ENCODE measurements at regions not wholly inside any gene's neighbourhood (a gene's known extent, or its start where the extent isn't known, plus 50 kb on each side); places are given as distances from the start of the nearest gene placed in this dataset.

DNA sequence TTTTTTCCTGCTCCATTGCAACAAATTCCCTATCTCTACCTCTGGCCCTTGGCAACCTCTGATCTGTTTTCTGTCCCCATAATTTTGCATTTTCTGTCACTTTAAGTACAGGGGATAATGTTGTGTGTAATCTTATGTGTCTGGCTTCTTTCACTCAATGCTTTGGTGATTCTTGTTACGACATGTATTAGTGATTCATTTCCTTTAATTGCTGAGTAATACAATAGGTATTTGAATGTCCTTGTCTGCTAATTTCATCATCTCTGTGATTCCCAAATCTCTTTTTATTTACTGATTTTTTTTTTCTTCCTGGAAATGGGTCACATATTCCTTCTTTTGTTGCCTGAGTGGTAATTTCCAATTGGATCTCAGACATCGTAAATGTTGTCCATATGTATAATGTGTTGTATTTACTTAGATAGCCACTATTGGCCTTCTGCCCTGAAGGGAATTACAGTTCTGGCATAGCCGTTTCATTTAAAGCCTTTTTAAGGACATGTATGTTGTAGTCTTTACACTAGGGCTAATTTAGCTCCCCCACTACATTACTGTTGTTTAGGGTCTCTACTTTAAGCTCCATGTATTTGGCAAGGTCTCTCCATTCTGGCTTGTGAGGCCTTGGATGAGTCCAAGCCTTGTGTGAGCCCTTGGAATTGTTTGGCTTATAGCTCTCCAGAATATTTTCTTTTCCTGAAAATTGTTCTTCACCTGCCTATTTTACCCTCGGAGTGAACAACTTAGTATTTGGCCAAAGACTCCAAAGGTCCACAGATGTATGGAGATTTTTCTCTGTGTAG lies 683.8 kb downstream of the LRRC70 start:
- TF ChIP-seq, protein P1, sequence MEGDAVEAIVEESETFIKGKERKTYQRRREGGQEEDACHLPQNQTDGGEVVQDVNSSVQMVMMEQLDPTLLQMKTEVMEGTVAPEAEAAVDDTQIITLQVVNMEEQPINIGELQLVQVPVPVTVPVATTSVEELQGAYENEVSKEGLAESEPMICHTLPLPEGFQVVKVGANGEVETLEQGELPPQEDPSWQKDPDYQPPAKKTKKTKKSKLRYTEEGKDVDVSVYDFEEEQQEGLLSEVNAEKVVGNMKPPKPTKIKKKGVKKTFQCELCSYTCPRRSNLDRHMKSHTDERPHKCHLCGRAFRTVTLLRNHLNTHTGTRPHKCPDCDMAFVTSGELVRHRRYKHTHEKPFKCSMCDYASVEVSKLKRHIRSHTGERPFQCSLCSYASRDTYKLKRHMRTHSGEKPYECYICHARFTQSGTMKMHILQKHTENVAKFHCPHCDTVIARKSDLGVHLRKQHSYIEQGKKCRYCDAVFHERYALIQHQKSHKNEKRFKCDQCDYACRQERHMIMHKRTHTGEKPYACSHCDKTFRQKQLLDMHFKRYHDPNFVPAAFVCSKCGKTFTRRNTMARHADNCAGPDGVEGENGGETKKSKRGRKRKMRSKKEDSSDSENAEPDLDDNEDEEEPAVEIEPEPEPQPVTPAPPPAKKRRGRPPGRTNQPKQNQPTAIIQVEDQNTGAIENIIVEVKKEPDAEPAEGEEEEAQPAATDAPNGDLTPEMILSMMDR (IDR thresholded peaks at IDR 0.05) = no peak
- no peak overlapping the region for H3K27ac Mint-ChIP-seq
- H3K4me1 Mint-ChIP-seq = no peaks in the 10 kb centered on the region
- intact Hi-C loops (cut with micrococcal nuclease) = no loop called here
- H3K4me3 Mint-ChIP-seq = no peak overlapping the region
- H3K36me3 Mint-ChIP-seq = no peaks in the 10 kb centered on the region
- peaks cover 10 to 11% of the 10 kb centered on the region in 2 donors for H3K9me3 Mint-ChIP-seq
- H3K27me3 ChIP-seq (ENCODE audit: control insufficient read depth, insufficient read depth, low read length) = no peaks in the 10 kb centered on the region
- peaks cover 2% of the 10 kb centered on the region for H3K9me3 ChIP-seq (ENCODE audit: control insufficient read depth, insufficient read depth, low read length)
- no peaks in the 10 kb centered on the region for H3K4me1 ChIP-seq (ENCODE audit: control insufficient read depth, insufficient read depth, low read length)
- DNase-seq (no peak), ATAC-seq (no peak)
- no peak overlapping the region for H3K4me3 ChIP-seq (ENCODE audit: low read length)
- no peak overlapping the region for H3K27ac ChIP-seq (ENCODE audit: low read length)
- H3K27me3 Mint-ChIP-seq (ENCODE audit: low read depth in 2 of 2) = no peaks in the 10 kb centered on the region
- 92% methylated on average over 1 of the region's 4 CpGs for WGBS (ENCODE audit: insufficient coverage)
- no peaks in the 10 kb centered on the region for H3K36me3 ChIP-seq (ENCODE audit: control insufficient read depth, insufficient read depth, low read length)

- no peaks in the 10 kb centered on the region for H3K4me1 ChIP-seq (ENCODE audit: control insufficient read depth, insufficient read depth, low read length)
- TF ChIP-seq, protein P1 (IDR thresholded peaks at IDR 0.05) = no peak
- DNase-seq = no peak
- Mint-ChIP-seq H3K4me1 (no peaks in the 10 kb centered on the region), H3K27me3 (ENCODE audit: low read depth in 2 of 2) (no peaks in the 10 kb centered on the region), H3K27ac (no peak overlapping the region), H3K9me3 (peaks cover 9 to 10% of the 10 kb centered on the region in 2 donors), H3K36me3 (no peaks in the 10 kb centered on the region), H3K4me3 (no peak overlapping the region)
- no peaks in the 10 kb centered on the region for H3K36me3 ChIP-seq (ENCODE audit: control insufficient read depth, insufficient read depth, low read length)
- peaks cover 2% of the 10 kb centered on the region for H3K9me3 ChIP-seq (ENCODE audit: control insufficient read depth, insufficient read depth, low read length)
- H3K27ac ChIP-seq (ENCODE audit: low read length) = no peak overlapping the region
- no peak overlapping the region for H3K4me3 ChIP-seq (ENCODE audit: low read length)
- ATAC-seq = no peak
- H3K27me3 ChIP-seq (ENCODE audit: control insufficient read depth, insufficient read depth, low read length) = no peaks in the 10 kb centered on the region
- intact Hi-C loops (cut with micrococcal nuclease) = no loop called here
These were observed 683.1 kb downstream of the LRRC70 start for GRCh38 chr5:63261695-63262094.

- Mint-ChIP-seq H3K9me3 (peaks cover 3 to 11% of the 10 kb centered on the region in 2 donors), H3K27me3 (ENCODE audit: low read depth in 2 of 2) (no peaks in the 10 kb centered on the region), H3K4me1 (no peaks in the 10 kb centered on the region), H3K27ac (no peak overlapping the region), H3K36me3 (peaks cover 7% of the 10 kb centered on the region), H3K4me3 (no peak overlapping the region)
- Histone ChIP-seq H3K4me3 (ENCODE audit: low read length) (no peak overlapping the region), H3K27ac (ENCODE audit: low read length) (no peak overlapping the region), H3K9me3 (ENCODE audit: control insufficient read depth, insufficient read depth, low read length) (peaks cover 2% of the 10 kb centered on the region), H3K4me1 (ENCODE audit: control insufficient read depth, insufficient read depth, low read length) (no peaks in the 10 kb centered on the region), H3K27me3 (ENCODE audit: control insufficient read depth, insufficient read depth, low read length) (no peaks in the 10 kb centered on the region), H3K36me3 (ENCODE audit: control insufficient read depth, insufficient read depth, low read length) (no peaks in the 10 kb centered on the region)
- intact Hi-C loops (cut with micrococcal nuclease) = no loop called here
- DNase-seq = no peak
- no peak for ATAC-seq
- TF ChIP-seq, protein P1 (IDR thresholded peaks at IDR 0.05) = no peak
- 91% methylated on average over 5 of the region's 5 CpGs for WGBS (ENCODE audit: insufficient coverage)
These were observed 677.0 kb downstream of the LRRC70 start for GRCh38 chr5:63255594-63255993.

DNA sequence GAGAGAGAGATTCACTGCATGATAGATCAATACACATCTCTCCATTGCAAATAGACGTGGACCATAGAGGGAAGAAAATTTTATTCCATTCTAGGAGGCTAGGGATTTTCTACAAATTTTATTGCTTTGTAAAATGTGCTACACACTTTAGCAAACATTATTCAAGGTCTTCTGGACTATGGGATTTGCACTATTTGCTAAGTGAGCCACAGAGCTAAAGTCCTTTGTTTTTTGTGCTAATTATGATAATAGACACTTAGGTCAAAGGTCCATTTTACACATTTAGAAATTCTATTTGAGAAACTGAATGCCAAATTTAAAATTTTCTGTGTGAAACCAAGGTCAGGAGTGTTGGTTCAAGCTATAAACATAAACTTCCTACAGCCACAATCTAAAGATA lies 672.3 kb downstream of the LRRC70 start:
- no peaks in the 10 kb centered on the region for H3K27me3 ChIP-seq (ENCODE audit: control insufficient read depth, insufficient read depth, low read length)
- WGBS (ENCODE audit: insufficient coverage) = no CpG with 5 or more reads among the region's 1 CpG
- H3K4me1 Mint-ChIP-seq = no peaks in the 10 kb centered on the region
- intact Hi-C loops (cut with micrococcal nuclease) = no loop called here
- no peaks in the 10 kb centered on the region for H3K36me3 ChIP-seq (ENCODE audit: control insufficient read depth, insufficient read depth, low read length)
- no peaks in the 10 kb centered on the region for H3K27me3 Mint-ChIP-seq (ENCODE audit: low read depth in 2 of 2)
- peaks cover 7% of the 10 kb centered on the region for H3K36me3 Mint-ChIP-seq
- H3K9me3 ChIP-seq (ENCODE audit: control insufficient read depth, insufficient read depth, low read length) = no peaks in the 10 kb centered on the region
- no peak for DNase-seq
- ATAC-seq = no peak
- H3K4me1 ChIP-seq (ENCODE audit: control insufficient read depth, insufficient read depth, low read length) = no peaks in the 10 kb centered on the region
- no peak overlapping the region for H3K4me3 ChIP-seq (ENCODE audit: low read length)
- peaks cover 5 to 10% of the 10 kb centered on the region in 2 donors for H3K9me3 Mint-ChIP-seq
- H3K27ac ChIP-seq (ENCODE audit: low read length) = no peak overlapping the region
- no peak overlapping the region for H3K4me3 Mint-ChIP-seq
- TF ChIP-seq, protein P1 (IDR thresholded peaks at IDR 0.05) = no peak
- no peak overlapping the region for H3K27ac Mint-ChIP-seq
